ENCODE measurements at regions not wholly inside any gene's neighbourhood (a gene's known extent, or its start where the extent isn't known, plus 50 kb on each side); places are given as distances from the start of the nearest gene placed in this dataset.

DNA sequence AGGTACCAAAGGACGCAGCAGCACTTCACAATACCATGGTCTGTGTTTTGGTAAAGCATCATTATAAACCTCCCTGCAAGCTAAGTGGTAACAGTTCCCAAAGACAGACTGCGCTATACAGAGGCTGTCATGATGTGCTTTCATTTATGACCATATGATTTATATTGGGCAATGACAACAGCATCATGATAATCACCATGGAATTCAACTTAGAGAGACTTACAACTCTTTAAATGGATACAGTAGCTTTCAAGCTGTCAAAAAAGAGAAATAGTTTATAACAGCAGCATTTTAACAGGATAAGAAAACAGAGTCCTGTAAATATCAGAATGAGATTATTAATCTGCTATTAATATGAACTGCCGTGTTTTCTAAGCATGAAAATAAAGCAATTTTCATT lies 341.7 kb downstream of the GPR37 start:
- DNase-seq (ENCODE audit: low read depth, low spot score): no peak

DNA sequence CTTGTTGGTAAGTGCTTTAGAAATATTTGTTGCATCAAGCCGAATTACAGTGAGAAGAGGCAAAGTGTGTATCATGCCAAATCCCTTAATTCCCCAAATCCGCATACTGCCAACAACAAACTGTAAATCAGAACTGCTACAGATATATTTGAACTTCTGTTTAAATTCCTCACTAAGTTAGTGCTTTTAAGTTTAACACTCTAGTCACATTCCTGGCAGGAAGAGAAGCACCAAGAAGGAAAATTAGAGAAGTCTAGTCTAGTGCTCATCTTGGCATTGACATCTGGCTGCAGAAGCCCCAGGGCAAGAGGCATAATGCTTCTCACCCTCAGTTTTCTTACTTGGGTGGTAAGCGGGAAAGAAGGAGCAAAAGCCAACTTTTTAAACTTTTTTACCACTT lies 343.5 kb downstream of the GPR37 start:
- no peak for DNase-seq (ENCODE audit: low read depth, low spot score)

DNA sequence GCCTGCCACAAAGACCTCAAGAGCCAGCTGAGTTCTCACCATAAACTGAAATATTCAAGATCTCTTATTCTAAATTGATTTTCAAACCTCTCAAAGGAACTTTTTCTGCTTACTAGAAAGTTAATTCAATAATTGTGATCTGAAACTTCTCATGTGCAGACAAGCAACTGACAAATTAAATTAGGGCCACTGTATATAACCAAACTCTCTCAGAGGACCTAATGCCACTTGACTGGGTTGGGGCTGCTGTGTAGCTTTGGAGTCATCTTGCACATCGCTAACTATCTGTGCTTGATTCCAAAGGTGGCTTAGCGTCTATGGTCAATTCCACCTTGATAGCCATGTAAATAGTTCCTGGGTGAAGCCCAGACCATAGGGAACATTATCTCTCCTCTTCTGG lies 345.2 kb downstream of the GPR37 start:
- DNase-seq (ENCODE audit: low read depth, low spot score): no peak

DNA sequence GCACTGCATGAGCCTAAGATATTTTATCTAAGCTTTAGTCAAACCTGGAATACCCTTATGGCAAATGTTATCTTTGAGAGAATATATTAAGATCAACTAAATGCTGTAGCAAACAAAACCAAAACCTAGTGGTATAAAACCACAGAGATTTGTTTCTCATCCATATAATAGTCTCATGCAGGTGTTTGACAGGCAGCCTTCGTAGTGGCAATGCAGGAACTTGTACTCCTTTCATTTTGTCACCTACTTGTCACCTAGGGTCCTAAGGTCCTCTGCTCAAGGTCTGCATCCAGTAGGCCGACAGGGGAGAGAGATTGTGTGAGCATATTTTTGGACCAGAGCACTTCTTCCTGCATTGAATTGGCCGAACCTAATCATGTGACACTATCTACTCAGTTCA lies 352.6 kb downstream of the GPR37 start:
- DNase-seq (ENCODE audit: low read depth, low spot score): no peak

DNA sequence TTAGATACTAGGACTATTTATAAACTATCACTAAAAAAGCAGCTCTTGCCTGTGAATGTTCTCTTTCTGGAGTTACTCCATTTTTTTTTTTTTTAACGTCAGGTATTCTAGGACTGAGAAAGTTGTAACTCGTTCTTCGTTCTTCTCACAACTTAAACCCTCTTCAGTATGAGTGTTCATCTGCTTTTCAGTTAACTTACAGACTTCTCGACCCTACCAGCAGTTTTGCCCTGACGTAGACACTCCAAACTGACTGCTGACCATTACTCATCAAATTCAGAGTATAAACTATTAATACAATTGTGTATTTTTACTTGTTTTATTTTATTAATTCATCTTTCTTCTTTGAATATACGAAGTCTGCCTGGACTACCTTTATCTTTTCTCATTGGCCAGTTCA lies 353.1 kb downstream of the GPR37 start:
- no peak for DNase-seq (ENCODE audit: low read depth, low spot score)

DNA sequence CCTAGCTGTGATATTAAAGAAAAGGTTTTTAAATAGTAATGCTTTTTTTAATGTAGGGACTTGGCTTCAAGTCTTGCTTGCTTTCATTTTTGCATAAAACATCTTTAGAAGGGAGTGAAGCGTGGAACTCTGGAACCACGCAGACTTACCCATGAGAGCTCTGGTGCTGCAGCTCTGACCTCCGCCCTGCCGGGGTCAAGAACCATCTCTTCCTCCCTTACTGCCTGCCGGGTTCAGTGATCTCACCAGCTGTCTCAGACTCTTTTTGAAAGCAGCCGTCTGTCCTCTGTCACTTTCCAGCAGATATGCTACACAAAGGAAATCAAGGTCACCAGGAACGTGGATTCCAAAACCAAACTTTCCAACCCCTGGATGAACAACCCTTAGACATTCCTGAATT lies 353.8 kb downstream of the GPR37 start:
- no peak for DNase-seq (ENCODE audit: low read depth, low spot score)

DNA sequence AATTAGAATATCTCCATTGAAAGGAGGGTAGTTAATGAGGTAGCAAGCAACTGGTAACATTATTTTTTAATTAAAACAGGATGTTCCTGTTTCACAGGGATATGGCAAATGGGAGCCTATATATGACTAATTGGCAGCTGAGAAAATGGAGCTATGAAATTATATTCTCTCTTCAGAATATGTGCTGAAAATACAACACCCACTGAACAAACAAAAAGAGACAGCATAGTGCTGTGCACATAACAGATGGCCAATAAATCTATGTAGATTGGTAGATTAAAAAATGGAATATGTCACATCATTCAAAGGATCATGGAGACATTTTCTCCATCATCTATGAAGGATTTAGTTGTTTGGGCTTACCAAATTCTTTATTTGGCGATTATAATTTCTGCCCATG lies 362.0 kb downstream of the GPR37 start:
- no peak for DNase-seq (ENCODE audit: low read depth, low spot score)

DNA sequence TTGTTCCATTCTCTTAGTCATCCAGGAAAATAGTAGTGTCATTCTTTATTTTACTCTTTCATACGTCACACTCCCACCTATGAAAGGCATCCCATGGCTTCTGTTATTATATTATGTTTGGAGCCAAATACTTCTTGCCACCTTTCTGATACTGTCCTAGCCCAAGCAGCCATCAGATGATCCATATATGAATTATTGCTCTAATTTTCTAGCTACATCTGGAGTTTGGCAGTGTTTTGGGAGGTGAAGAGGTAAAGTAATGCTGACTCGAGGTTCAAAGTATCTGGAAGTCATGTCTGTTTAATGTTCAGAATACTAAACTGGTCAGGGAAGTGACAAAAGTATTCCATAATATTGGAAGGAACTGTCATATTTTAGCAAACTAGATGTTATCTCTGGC lies 362.5 kb downstream of the GPR37 start:
- DNase-seq (ENCODE audit: low read depth, low spot score): no peak

DNA sequence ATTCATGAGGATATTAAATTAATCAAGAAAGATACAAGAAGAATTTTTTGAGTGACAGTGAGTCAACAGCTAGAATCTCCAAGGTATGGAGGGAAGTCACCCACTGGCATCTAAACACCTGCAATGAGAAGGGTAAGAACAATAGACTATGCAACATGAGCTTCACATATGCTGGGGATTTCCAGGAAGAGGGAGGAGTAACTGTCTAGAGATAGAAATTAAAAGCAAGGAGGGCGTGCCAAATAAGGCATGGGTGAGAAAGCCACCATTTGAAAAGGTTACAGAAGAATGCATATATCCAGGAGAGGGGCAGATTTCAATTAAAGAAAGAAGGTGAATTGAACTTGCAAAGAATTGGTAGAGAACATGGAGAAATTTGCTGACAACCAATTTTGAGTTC lies 365.7 kb downstream of the GPR37 start:
- no peak for DNase-seq (ENCODE audit: low read depth, low spot score)

DNA sequence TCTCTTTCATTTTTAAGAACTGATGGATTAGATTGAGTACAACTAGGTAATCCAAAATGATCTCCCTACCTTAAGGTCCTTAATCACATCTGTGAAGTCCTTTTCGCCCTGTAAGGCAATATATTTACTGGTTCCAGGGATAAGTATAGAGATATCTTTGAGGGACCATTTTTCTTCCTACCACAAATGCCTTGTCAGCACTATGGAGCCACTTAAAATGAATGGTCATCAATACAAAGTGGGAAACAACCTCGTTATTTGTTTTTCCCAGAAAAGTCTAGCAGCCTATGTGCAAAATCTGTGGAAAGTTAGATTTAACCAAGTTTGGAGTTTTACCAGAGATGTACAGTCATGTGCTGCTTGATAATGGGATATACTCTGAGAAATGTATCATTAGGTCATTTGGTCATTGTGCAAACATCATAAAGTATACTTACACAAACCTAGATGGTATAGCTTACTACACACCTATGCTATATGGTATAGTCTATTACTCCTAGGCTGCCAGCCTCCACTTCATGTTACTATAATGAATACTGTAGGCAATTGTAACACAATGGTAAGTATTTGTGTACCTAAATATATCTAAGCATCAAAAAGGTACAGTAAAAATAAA lies 366.2 kb upstream of the TMEM229A start:
- DNase-seq (ENCODE audit: low read depth, low spot score): no peak

DNA sequence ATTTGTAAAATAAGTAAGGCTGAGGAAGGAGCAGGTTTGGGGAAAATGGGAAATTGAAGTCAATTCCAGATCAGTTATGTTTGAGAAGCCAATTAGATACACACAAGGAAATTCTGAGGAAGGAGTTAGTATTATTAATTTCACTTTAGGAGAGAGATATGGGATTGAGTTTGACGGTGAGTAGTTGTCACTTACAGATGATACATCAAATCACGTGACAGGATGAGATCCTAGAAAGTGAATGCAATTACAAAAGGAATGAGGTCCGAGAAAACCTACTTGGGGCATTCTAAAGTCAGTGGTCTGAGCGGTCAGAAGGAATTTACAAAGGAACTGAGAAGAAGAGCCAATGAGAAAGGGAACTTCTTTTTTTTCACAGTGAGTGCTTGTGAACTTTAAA lies 364.3 kb upstream of the TMEM229A start:
- no peak for DNase-seq (ENCODE audit: low read depth, low spot score)

DNA sequence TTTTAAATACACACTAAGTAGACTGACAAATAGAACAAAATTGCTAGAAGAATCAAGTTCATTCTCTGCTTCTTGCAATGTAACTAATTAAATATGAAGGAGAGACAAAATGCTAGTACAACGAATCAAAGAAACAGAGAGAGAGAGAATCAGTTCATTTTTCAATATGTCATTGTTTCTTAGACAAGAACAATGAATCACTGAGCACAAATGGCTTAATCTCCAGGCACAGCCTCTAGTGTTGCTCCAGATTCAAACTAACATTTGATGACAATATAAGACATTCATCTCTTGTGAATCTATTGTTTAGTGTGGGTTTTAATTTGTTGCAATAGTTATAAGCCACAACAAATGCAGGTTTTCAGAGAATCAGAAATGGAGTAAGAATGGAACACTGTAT lies 357.4 kb upstream of the TMEM229A start:
- DNase-seq (ENCODE audit: low read depth, low spot score): no peak

DNA sequence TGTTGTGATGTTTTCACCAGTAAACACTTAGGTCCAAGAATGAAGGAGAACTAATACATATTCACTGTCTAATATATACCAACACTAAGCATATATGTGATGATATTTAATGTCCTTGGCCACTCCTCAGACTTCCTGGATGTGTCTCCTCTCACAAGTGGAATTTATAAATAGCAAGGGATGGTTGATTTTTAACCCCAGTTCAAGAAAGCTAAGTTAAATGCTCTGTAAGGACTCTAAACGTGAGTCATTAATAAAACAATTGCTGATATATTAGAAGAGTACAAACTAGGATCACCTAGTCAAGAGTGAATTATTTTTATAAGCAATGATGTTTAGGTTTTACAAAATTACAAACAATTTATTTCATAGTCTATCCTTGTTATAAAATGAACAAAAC lies 355.9 kb upstream of the TMEM229A start:
- DNase-seq (ENCODE audit: low read depth, low spot score): no peak

DNA sequence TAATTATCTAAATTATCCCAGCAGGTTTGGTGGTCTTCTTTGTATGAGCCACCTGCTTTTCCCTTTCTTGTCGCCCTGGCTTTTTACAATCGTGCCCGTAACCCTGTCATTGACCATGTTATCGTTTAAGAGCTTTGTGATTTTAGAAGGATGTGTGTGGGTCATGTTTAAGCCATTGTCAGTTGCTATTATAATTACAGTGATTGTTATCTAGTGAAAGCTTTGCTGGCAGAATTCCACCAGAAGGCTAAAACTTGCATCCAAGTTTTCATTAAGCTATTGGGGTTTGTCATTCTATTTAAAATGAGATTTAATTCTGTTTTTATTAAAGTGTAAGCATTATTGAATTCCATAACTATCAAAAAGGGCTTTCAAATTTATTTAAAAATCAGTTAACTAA lies 354.2 kb upstream of the TMEM229A start:
- DNase-seq (ENCODE audit: low read depth, low spot score): no peak

DNA sequence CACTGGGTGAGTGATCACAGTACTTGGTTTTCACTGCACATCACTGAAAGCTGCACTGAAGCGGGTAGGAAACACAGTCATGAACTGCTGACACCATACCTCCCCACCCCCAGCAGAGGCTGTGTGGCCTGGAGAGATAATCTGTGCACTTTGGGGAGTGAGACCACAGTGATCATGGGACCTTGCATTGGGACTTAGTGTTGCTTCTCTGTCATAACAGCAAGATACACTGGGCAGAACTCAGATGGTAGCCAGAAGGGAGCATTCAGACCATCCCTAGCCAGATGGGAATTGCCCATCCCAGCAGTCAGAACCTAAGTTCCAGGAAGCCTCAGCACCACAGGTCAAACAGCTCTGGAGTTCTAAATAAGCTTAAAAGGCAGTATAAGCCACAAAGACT lies 346.4 kb upstream of the TMEM229A start:
- no peak for DNase-seq (ENCODE audit: low read depth, low spot score)

DNA sequence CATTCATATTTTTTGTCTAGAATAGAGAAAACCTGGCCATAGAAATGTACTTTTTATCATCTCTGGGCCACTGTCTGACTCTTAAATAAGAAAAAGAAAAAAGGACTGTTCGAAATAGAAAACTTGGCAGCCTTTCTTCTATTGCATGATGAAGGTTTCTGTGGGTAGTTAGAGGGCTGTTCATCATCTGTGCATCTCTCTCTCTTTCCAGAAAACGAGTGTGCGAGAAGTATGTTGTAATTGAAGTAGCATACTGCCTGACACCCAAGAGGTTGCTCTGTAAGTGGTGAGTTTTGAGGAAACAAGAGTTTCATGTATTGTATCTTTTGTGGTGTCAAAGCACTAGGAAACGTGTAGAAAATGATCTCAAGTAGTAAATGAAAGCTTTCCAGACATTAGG lies 343.2 kb upstream of the TMEM229A start:
- DNase-seq (ENCODE audit: low read depth, low spot score): no peak

DNA sequence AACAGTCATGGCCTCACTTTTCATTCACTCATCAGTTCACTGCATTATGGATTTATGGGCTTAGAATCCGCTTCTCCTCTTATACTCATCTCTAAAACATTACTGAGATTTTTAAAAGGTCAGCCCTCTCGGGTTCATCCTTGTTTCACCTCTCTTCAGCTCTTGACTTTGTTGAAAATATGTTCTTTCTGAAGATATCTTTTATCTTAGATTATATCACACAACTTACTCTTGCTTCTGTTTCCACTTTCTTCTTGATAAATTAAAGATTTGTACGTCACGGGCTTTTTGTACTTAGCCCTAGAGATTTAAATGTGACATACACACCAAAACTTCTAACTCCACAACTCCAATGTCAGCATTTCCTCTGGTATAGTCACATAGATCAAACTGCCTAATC lies 342.5 kb upstream of the TMEM229A start:
- no peak for DNase-seq (ENCODE audit: low read depth, low spot score)

DNA sequence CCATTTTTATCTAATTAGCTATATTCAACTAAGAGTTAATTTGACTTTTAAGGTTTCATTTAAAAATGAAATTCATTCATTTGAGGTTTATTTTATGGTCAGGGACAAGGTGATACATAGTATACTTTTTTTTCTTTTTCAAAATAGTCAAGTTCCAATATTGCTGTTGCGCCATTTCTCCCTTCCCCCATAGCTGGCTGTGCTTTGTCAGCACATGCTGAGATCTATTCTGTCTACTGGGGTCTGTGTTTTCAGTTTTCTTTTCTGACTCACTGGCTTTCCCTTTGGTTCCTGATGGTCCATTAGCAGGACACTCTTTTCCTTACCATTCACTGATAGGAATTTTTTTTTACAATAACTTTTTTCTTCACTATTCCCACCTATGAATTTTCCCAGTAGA lies 336.4 kb upstream of the TMEM229A start:
- DNase-seq (ENCODE audit: low read depth, low spot score): no peak

DNA sequence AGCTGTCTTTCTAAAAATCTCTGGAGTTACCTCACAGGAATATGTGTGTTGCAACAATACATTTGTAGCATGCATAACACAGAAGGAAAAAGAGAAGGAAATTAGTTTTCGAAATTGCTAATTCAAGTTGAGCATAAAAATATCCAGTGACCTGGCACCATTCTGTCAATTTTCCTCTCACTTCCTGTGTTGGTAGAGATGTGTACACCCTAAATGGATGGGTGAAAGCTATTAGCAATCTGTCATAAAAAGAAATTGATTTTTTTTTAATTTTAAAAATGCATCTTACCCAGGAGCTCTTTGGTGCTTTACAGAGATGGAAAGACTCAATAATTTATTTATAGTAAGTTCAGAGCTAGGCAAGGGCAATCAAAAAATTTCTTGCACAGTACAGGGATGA lies 333.3 kb upstream of the TMEM229A start:
- no peak for DNase-seq (ENCODE audit: low read depth, low spot score)

DNA sequence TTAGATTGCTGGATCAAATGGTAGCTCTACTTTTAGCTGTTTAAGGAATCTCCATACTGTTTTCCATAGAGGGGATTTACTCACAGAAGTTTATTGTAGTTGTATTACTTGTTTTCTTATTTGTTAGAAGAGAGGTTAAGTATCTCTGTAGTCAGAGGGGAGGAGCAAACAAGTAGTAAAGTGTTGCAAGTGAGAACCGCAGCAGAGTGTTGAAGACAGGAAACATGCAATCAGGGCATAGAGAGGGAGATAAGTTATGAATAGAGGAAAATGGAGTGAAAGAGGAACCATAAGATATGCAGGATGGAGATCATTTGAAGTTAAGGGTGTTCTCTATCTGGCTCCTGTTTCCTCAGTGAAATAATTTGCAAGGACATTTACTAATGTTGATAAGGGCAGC lies 331.4 kb upstream of the TMEM229A start:
- DNase-seq (ENCODE audit: low read depth, low spot score): no peak

DNA sequence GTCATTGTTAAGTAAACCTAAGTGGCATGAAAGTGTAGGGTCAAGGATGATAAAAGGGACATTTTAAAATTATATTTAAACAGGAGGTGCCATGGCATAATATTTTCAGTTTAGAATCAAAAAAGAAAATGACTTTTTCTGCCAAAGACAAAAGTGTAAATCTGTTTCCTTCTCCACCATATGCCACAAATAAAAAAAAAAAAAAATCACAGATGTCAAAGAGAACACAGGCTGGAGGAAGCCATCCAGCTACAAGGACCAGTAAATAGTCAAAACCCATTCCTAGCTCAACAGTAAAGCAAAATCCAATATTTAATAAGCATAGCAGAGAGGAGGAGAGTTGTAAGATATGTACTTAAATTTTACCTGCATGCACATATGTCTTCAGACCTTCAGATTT lies 321.3 kb upstream of the TMEM229A start:
- no peak for DNase-seq (ENCODE audit: low read depth, low spot score)

DNA sequence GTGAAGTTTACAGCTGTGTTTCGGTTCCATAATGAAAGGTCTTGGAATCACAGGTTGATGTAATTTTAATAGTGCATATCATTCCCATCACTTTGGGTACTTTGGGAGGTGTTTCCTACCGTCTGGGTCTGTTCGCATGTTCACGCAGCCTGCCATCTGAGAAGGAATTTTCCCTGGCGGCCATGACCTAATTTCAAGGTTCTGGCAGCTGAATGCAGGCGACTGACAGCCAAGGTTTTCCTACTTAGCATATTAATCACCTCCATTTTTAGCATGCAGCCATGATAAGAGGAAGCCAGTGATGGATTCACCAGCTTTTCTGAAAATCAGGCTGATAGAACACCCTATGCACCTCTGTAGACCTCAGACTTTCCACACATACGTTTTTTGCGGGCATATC lies 319.1 kb upstream of the TMEM229A start:
- DNase-seq (ENCODE audit: low read depth, low spot score): no peak

DNA sequence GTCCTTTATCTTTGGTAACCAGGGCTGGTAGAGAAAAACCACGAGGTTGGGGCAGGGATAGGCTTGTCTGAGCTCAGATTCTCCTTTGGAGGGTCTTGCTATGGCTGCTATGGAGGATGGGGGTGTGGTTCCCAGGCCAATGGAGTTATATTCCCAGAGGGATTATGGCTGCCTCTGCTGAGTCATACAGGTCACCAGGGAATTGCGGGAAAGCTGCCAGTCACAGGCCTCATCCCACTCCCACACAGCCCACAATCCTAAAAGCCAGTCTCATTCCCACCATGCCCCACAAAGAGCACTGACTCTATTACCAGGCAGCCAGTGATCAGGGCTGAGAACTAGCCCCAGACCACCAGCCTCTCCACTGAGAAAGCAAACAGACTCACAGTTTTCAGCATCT lies 316.6 kb upstream of the TMEM229A start:
- DNase-seq (ENCODE audit: low read depth, low spot score): no peak

DNA sequence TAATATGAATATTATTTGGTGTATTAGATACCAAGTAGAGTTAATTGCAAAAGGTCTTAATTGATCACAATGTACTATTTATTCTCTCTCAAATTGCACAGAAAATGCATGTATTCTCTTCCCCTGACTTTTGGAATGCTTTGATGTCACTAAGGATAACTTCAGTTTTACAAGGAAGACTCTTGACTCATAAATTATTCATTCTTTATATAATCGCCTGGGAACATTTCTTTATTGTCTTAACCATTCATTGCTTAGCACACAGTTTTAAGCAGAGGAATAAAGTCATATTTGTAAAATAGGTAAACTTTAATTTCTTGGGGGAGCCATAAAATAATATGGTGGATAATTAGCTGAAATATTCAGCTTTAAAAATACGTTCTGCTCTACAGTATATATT lies 306.0 kb upstream of the TMEM229A start:
- DNase-seq (ENCODE audit: low read depth, low spot score): no peak
